Smooth muscle cell (in vitro differentiated cells): ENCODE measurements at regions not wholly inside any gene's neighbourhood (a gene's known extent, or its start where the extent isn't known, plus 50 kb on each side); places are given as distances from the start of the nearest gene placed in this dataset.

Source experiments
- DNase-seq: peaks from one replicate; lab custom pipeline; 2025; ENCODE audit not compliant: unreplicated experiment; lab: John Stamatoyannopoulos, UW
- H2AFZ ChIP-seq: fragments of 200-600 bp; sonication (generic); 2 replicates; pipeline ENCODE4 v1.6.0; 2016; ENCODE audit warnings: antibody characterized with exemption, low read depth, mild to moderate bottlenecking
- H3F3A ChIP-seq: fragments of 200-600 bp; sonication (generic); 2 replicates; pipeline ENCODE4 v1.6.0; 2017; ENCODE audit warnings: antibody characterized with exemption, low read depth
- H3K27ac ChIP-seq: fragments of 200-600 bp; sonication (generic); 2 replicates; pipeline ENCODE4 v1.5.1; 2016; ENCODE audit warnings: low read depth, mild to moderate bottlenecking
- H3K27me3 ChIP-seq: fragments of 200-600 bp; sonication (generic); 2 replicates; pipeline ENCODE4 v1.6.1; 2016; ENCODE audit warnings: low read depth, mild to moderate bottlenecking
- H3K36me3 ChIP-seq: fragments of 200-600 bp; sonication (generic); 2 replicates; pipeline ENCODE4 v1.5.1; 2016; ENCODE audit warnings: low read depth
- H3K4me1 ChIP-seq: fragments of 200-600 bp; sonication (generic); 2 replicates; pipeline ENCODE4 v1.5.1; 2016; ENCODE audit warnings: low read depth
- H3K4me2 ChIP-seq: fragments of 200-600 bp; sonication (generic); 2 replicates; pipeline ENCODE4 v1.6.0; 2016; ENCODE audit warnings: mild to moderate bottlenecking
- H3K4me3 ChIP-seq: fragments of 200-600 bp; sonication (generic); 2 replicates; pipeline ENCODE4 v1.5.1; 2016; ENCODE audit warnings: mild to moderate bottlenecking
- H3K79me2 ChIP-seq: fragments of 200-600 bp; sonication (generic); 2 replicates; pipeline ENCODE4 v1.6.0; 2016; ENCODE audit warnings: low read depth, mild to moderate bottlenecking
- H3K9ac ChIP-seq: fragments of 200-600 bp; sonication (generic); 2 replicates; pipeline ENCODE4 v1.6.0; 2016; ENCODE audit warnings: low read depth
- H3K9me3 ChIP-seq: fragments of 200-600 bp; sonication (generic); replicated peaks from 2 replicates; pipeline ENCODE4 v1.5.1; 2016; ENCODE audit warnings: low read depth
- H4K20me1 ChIP-seq: fragments of 200-600 bp; sonication (generic); 2 replicates; pipeline ENCODE4 v1.6.0; 2016; ENCODE audit warnings: low read depth
- WGBS: methylation state at CpG from one replicate; pipeline ENCODE4 v1.1.7; 2016; ENCODE audit warnings: low lambda C conversion rate; 5-methylcytosine and 5-hydroxymethylcytosine counted together
- TF ChIP-seq, protein P1 (sequence below): fragments of 200-600 bp; sonication (generic); IDR thresholded peaks from 2 replicates; pipeline ENCODE4 v1.5.1; 2017; ENCODE audit warnings: borderline replicate concordance, mild to moderate bottlenecking, antibody characterized with exemption; ENCODE audit not compliant: insufficient read depth, poor library complexity, severe bottlenecking

- Histone ChIP-seq H3K27me3 (no peaks in the 10 kb centered on the region), H3K9me3 (no peaks in the 10 kb centered on the region), H3K36me3 (no peaks in the 10 kb centered on the region), H3K9ac (no peak overlapping the region), H3K4me2 (peak overlapping the region; percentile 73), H3K79me2 (no peaks in the 10 kb centered on the region), H2AFZ (no peak overlapping the region), H3K4me3 (peak overlapping the region; percentile 8), H3K4me1 (peaks cover 9% of the 10 kb centered on the region), H4K20me1 (no peaks in the 10 kb centered on the region), H3F3A (no peaks in the 10 kb centered on the region), H3K27ac (peak overlapping the region; percentile 77)
- TF ChIP-seq, protein P1, sequence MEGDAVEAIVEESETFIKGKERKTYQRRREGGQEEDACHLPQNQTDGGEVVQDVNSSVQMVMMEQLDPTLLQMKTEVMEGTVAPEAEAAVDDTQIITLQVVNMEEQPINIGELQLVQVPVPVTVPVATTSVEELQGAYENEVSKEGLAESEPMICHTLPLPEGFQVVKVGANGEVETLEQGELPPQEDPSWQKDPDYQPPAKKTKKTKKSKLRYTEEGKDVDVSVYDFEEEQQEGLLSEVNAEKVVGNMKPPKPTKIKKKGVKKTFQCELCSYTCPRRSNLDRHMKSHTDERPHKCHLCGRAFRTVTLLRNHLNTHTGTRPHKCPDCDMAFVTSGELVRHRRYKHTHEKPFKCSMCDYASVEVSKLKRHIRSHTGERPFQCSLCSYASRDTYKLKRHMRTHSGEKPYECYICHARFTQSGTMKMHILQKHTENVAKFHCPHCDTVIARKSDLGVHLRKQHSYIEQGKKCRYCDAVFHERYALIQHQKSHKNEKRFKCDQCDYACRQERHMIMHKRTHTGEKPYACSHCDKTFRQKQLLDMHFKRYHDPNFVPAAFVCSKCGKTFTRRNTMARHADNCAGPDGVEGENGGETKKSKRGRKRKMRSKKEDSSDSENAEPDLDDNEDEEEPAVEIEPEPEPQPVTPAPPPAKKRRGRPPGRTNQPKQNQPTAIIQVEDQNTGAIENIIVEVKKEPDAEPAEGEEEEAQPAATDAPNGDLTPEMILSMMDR, result no peak
- 9% methylated on average over 6 of the region's 6 CpGs for WGBS
- DNase-seq, result no peak
Measured at GRCh38 chr6:112690497-112691202, 343.5 kb downstream of the RFPL4B start.

GRCh38 chr6:112691289-112691688, 344.2 kb downstream of the RFPL4B start:
- no peaks in the 10 kb centered on the region for H3K79me2 ChIP-seq
- no peaks in the 10 kb centered on the region for H3K9me3 ChIP-seq
- WGBS, result 25% methylated on average over 1 of the region's 1 CpG
- no peaks in the 10 kb centered on the region for H4K20me1 ChIP-seq
- no peak overlapping the region for H2AFZ ChIP-seq
- TF ChIP-seq, protein P1, result no peak
- no peak for DNase-seq
- H3K4me1 ChIP-seq, result peaks cover 9% of the 10 kb centered on the region
- H3F3A ChIP-seq, result no peaks in the 10 kb centered on the region
- H3K27ac ChIP-seq, result peak overlapping the region; percentile 77
- no peak overlapping the region for H3K9ac ChIP-seq
- no peak overlapping the region for H3K4me3 ChIP-seq
- no peaks in the 10 kb centered on the region for H3K36me3 ChIP-seq
- no peaks in the 10 kb centered on the region for H3K27me3 ChIP-seq
- H3K4me2 ChIP-seq, result peak overlapping the region; percentile 73

GRCh38 chr6:112695001-112695400, 347.9 kb downstream of the RFPL4B start:
- 48% methylated on average over 2 of the region's 2 CpGs for WGBS
- H3K9ac ChIP-seq, result no peak overlapping the region
- H3F3A ChIP-seq, result no peaks in the 10 kb centered on the region
- no peaks in the 10 kb centered on the region for H3K27me3 ChIP-seq
- no peak overlapping the region for H3K27ac ChIP-seq
- H2AFZ ChIP-seq, result peak overlapping the region; percentile 66
- TF ChIP-seq, protein P1, result no peak
- no peak for DNase-seq
- no peak overlapping the region for H3K4me3 ChIP-seq
- H3K4me1 ChIP-seq, result peaks cover 9% of the 10 kb centered on the region
- no peak overlapping the region for H3K4me2 ChIP-seq
- no peaks in the 10 kb centered on the region for H3K79me2 ChIP-seq
- no peaks in the 10 kb centered on the region for H4K20me1 ChIP-seq
- H3K36me3 ChIP-seq, result no peaks in the 10 kb centered on the region
- H3K9me3 ChIP-seq, result no peaks in the 10 kb centered on the region

DNA sequence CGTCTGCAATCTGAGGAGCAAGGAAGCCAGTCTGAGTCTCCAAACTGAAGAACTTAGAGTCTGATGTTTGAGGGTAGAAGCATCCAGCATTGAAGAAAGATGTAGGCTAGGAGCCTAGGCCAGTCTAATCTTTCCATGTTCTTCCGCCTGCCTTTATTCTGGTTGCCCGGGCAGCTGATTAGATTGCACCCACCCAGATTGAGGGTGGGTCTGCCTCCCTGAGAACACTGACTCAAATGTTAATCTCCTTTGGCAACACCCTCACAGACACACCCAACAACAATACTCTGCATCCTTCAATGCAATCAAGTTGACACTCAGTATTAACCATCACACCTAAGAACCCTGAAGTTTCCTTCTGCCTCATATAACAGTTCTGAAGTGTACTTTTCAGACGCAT, 350.1 kb downstream of the RFPL4B start:
- no peaks in the 10 kb centered on the region for H3K79me2 ChIP-seq
- H3F3A ChIP-seq, result no peaks in the 10 kb centered on the region
- H3K9me3 ChIP-seq, result no peaks in the 10 kb centered on the region
- no peak overlapping the region for H3K4me3 ChIP-seq
- H3K27ac ChIP-seq, result no peak overlapping the region
- TF ChIP-seq, protein P1, result no peak
- H2AFZ ChIP-seq, result no peak overlapping the region
- no peaks in the 10 kb centered on the region for H4K20me1 ChIP-seq
- H3K27me3 ChIP-seq, result no peaks in the 10 kb centered on the region
- H3K4me1 ChIP-seq, result peaks cover 6% of the 10 kb centered on the region
- no peak overlapping the region for H3K9ac ChIP-seq
- DNase-seq, result no peak
- no peak overlapping the region for H3K4me2 ChIP-seq
- WGBS, result 90% methylated on average over 4 of the region's 4 CpGs
- no peaks in the 10 kb centered on the region for H3K36me3 ChIP-seq
